BE2C (cell line): ENCODE measurements at regions not wholly inside any gene's neighbourhood (a gene's known extent, or its start where the extent isn't known, plus 50 kb on each side); places are given as distances from the start of the nearest gene placed in this dataset.

Experiments used
- DNase-seq: peaks from one replicate; pipeline ENCODE4 v3.0.0-alpha.2; 2020
- H3K27me3 ChIP-seq: fragments of 250-450 bp; sonication (Bioruptor Pico); 2 replicates; pipeline ENCODE4 v1.5.1; 2020; ENCODE audit warnings: mild to moderate bottlenecking
- H3K36me3 ChIP-seq: fragments of 250-450 bp; sonication (Bioruptor Pico); 2 replicates; pipeline ENCODE4 v1.5.1; 2020; ENCODE audit warnings: mild to moderate bottlenecking
- H3K4me1 ChIP-seq: fragments of 250-450 bp; sonication (Bioruptor Pico); 2 replicates; pipeline ENCODE4 v1.5.1; 2020
- H3K4me3 ChIP-seq: 2 replicates; pipeline ENCODE4 v1.5.1; 2011; ENCODE audit warnings: low read depth, low read length
- H3K9me3 ChIP-seq: fragments of 250-450 bp; sonication (Bioruptor Pico); 2 replicates; pipeline ENCODE4 v1.5.1; 2020
- TF ChIP-seq, protein P1 (sequence below): IDR thresholded peaks from 2 replicates; pipeline ENCODE4 v1.5.1; 2012; ENCODE audit warnings: mild to moderate bottlenecking, low read depth, low read length

DNA sequence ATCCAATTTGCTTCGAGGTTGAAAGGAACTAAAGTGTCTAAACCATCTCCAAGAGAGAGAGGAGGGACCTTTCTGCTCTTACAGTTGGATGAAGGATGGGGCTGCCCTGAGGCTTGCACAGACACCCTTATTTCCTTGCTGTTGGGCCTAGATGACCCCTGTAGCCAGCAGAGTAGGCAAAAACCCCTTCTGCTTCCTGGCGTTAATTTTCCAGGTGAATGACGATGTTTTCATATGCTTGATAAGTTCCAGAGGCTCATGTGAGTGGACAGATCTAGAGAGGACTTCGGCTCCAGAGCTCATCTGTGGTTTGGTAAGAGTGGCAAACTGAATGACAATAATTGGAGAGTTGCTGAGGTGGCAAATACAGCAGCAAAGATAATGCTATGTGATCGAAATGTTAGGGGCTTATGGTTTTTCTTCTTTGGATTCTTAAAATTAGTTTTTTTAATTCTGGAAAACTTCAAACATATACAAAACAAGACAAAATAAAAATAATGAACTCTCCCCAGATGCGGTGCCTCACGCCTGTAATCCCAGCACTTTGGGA lies 98.6 kb upstream of the MAP4K3 start:
- no peaks in the 10 kb centered on the region for H3K36me3 ChIP-seq
- H3K4me1 ChIP-seq = no peaks in the 10 kb centered on the region
- TF ChIP-seq, protein P1, sequence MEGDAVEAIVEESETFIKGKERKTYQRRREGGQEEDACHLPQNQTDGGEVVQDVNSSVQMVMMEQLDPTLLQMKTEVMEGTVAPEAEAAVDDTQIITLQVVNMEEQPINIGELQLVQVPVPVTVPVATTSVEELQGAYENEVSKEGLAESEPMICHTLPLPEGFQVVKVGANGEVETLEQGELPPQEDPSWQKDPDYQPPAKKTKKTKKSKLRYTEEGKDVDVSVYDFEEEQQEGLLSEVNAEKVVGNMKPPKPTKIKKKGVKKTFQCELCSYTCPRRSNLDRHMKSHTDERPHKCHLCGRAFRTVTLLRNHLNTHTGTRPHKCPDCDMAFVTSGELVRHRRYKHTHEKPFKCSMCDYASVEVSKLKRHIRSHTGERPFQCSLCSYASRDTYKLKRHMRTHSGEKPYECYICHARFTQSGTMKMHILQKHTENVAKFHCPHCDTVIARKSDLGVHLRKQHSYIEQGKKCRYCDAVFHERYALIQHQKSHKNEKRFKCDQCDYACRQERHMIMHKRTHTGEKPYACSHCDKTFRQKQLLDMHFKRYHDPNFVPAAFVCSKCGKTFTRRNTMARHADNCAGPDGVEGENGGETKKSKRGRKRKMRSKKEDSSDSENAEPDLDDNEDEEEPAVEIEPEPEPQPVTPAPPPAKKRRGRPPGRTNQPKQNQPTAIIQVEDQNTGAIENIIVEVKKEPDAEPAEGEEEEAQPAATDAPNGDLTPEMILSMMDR = no peak

DNA sequence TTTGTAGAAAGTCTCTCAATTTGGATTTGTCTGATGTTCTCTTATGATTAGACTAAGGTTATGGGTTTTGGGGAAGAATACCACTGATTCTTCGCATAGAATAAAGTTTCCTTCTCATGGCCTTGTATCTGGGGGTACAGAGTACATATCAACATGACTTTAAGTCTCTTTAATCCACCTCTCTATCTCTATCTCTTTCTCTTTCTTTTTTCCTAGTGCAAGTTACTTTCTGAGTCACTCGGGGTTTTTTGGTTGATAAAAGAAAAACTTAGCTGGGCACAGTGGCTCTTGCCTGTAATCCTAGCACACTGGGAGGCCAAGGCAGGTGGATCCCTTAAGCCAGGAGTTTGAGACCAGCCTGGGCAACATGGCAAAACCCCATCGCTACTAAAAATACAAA lies 100.1 kb upstream of the MAP4K3 start:
- Histone ChIP-seq H3K4me3 (no peak overlapping the region), H3K36me3 (no peaks in the 10 kb centered on the region), H3K9me3 (no peaks in the 10 kb centered on the region), H3K27me3 (no peaks in the 10 kb centered on the region), H3K4me1 (peaks cover 6% of the 10 kb centered on the region; the same call in 1 of the 2 replicates)
- TF ChIP-seq, protein P1 = no peak
- no peak for DNase-seq

More for the DNA sequence above, 98.6 kb upstream of the MAP4K3 start:
- Histone ChIP-seq H3K9me3 (no peaks in the 10 kb centered on the region), H3K4me3 (no peak overlapping the region), H3K27me3 (no peaks in the 10 kb centered on the region)
- DNase-seq = no peak

DNA sequence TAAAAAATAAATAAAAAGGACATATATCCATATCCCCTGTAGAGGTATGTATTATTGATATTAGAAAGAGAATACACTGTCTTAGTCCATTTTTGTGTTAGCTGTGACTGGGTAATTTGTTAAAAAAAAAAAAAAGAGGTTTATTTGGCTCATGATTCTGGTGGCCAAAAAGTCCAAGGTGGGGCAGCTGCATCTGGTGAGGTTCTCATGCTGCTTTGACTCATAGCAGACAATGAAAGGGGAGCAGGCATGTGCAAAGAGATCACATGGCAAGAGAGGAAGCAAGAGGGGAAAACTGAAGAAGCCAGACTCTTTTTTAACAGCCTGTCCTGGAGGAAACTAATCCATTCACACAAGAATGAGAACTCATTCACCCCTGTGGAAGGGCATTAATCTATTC lies 101.6 kb upstream of the MAP4K3 start:
- Histone ChIP-seq H3K36me3 (no peaks in the 10 kb centered on the region), H3K4me3 (no peak overlapping the region), H3K9me3 (no peaks in the 10 kb centered on the region), H3K4me1 (peaks cover 10% of the 10 kb centered on the region), H3K27me3 (no peaks in the 10 kb centered on the region)
- TF ChIP-seq, protein P1 = no peak
- no peak for DNase-seq

DNA sequence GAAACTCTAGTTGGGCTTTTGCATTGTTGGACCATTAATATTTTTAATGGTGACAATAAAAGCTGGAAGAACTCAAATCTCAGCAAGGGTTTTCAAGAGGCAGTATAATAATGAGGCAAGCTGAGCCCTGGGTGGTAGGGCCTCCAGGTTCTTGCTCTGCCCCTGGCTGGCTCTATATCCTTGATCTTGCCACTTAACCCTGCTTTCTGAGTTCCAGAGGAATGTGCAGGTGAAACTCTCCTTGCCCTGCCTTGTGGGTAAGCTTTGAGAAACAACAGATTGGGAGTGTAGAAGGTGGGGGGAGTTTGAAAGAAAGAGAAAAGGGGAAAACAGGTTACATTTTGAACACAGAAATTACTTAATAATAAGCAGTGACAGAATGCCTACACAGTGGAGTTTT lies 103.3 kb upstream of the MAP4K3 start:
- H3K4me1 ChIP-seq = peaks cover 10% of the 10 kb centered on the region
- H3K4me3 ChIP-seq = no peak overlapping the region
- no peak for DNase-seq
- no peaks in the 10 kb centered on the region for H3K36me3 ChIP-seq
- H3K27me3 ChIP-seq = no peaks in the 10 kb centered on the region
- TF ChIP-seq, protein P1 = no peak
- no peaks in the 10 kb centered on the region for H3K9me3 ChIP-seq

DNA sequence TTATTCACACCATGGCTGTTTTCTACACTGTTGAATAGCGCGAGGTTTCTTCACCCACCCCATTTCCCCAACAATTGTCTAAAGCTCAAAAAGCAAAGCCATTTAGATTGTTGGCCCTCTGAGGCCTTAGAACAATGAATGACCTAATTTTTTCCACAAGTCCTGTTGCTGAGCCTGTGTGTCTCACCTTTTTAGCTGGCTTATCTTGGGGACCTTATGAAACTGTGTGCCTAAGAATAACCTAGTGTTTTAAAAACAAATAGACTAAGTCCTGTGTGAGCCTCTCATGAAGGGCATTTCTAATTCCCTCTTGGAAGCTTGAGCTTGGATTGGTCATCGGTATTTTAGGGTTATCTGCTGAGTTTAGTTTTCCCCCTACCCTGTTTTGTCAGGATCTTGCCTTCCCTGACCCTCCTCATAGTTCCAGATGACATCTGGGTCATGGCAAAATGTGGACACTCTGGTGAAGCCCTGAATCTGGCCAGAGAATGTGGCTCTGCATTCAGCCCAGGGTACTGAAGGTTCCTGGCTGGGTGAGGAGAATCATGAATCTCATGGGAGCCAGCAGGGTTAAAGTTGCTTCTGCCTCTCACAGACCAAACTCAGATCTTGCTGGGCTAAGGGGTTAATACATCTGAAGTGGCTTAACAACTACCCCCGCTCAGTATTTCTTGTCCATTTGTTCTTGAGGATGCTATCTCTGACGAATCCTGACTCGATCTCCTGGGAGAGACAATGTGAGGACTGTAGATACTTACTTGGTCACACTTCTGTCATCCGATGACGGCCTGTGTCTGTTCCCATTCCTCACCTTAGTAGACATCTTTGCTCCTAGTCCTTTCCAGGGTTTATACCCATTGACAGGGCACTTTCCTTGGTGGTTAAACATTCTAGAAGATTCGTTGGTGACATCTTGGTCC lies 104.2 kb upstream of the MAP4K3 start:
- DNase-seq = no peak
- H3K36me3 ChIP-seq = no peaks in the 10 kb centered on the region
- peaks cover 10% of the 10 kb centered on the region for H3K4me1 ChIP-seq
- H3K4me3 ChIP-seq = no peak overlapping the region
- TF ChIP-seq, protein P1 = no peak
- no peaks in the 10 kb centered on the region for H3K9me3 ChIP-seq
- no peaks in the 10 kb centered on the region for H3K27me3 ChIP-seq

DNA sequence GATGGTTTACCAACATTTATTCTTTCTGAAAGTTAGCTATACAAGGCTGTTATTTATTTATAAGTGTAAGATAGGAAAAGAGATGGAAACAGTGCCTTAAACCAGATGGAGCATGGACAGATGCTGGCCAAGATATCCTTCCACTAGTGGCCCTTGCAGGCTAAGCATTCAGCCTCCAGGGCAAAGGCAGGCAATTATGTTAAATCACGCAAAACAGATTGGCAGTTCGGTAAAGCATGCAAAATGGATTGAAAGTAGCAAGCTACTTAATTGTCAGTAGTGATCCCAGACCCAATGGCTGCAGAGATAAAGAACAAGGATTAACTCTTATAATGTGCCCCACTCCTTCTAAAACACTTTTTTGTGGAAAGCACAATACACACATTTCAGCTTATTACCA lies 105.4 kb upstream of the MAP4K3 start:
- TF ChIP-seq, protein P1 = no peak

More for the DNA sequence above, 105.4 kb upstream of the MAP4K3 start:
- peak; percentile 63 for DNase-seq
- H3K9me3 ChIP-seq = no peaks in the 10 kb centered on the region
- H3K27me3 ChIP-seq = no peaks in the 10 kb centered on the region
- no peak overlapping the region for H3K4me3 ChIP-seq
- H3K36me3 ChIP-seq = no peaks in the 10 kb centered on the region
- peaks cover 10% of the 10 kb centered on the region for H3K4me1 ChIP-seq
